GM12878 (cell line): ENCODE measurements at regions not wholly inside any gene's neighbourhood (a gene's known extent, or its start where the extent isn't known, plus 50 kb on each side); places are given as distances from the start of the nearest gene placed in this dataset.

Source experiments
- ATAC-seq: fragments of 200-7000 bp; cut with Tn5 transposase; 3 replicates; pipeline ENCODE4 v1.9.1; 2020; ENCODE audit warnings: mild to moderate bottlenecking, moderate library complexity
- BruUV-seq: library from RNA; stranded (reverse); fragments of 400-500 nt; replicated peaks from 2 replicates; lab custom pipeline; 2021; lab: Mats Ljungman, UMichigan
- CTCF ChIA-PET: fragments of 300-600 bp; sonication (Branson Sonifier 250); formaldehyde crosslinking; extraction: SDS; loops from one replicate; lab custom pipeline; 2021; ENCODE audit warnings: inconsistent platforms; lab: Yijun Ruan, JAX
- POLR2A ChIA-PET: fragments of 350-600 bp; formaldehyde crosslinking; extraction: SDS; loops from one replicate; lab custom pipeline; 2021; ENCODE audit warnings: inconsistent platforms; lab: Charles Lee
- RAD21 ChIA-PET: fragments of 300-600 bp; sonication (Branson Sonifier 250); formaldehyde crosslinking; loops from one replicate; lab custom pipeline; 2023; ENCODE audit warnings: antibody characterized with exemption; ENCODE audit not compliant: unreplicated experiment; lab: Charles Lee
- SMC1A ChIA-PET: fragments of 300-600 bp; sonication (Branson Sonifier 250); formaldehyde crosslinking; loops from one replicate; lab custom pipeline; 2023; ENCODE audit not compliant: unreplicated experiment, uncharacterized antibody; lab: Charles Lee
- DNase-seq: peaks from one replicate; pipeline ENCODE4 v3.0.0-alpha.2; 2011; ENCODE audit warnings: low read depth, low spot score
- FAIRE-seq: peaks from 3 replicates; lab custom pipeline; 2011; peaks lifted over from hg19 to GRCh38; lab: Jason Lieb, UNC
- H2AFZ ChIP-seq: 2 replicates; pipeline ENCODE4 v1.6.0; 2011; ENCODE audit warnings: low read depth, low read length, control low read depth; ENCODE audit not compliant: control insufficient read depth
- H3K27ac ChIP-seq: 2 replicates; pipeline ENCODE4 v1.5.1; 2011; ENCODE audit warnings: control low read depth; ENCODE audit not compliant: control insufficient read depth, insufficient read depth
- H3K27me3 ChIP-seq, 2 experiments: replicated peaks in 1 of 2; 2 replicates each; pipeline versions ENCODE4 v1.6.0 to v1.6.1; 2011; ENCODE audit warnings: low read length in 1 of 2; ENCODE audit not compliant: control insufficient read depth in 2 of 2, insufficient read depth in 2 of 2
- H3K36me3 ChIP-seq, 2 experiments: 2 replicates each; pipeline ENCODE4 v1.5.1; 2011; ENCODE audit warnings: low read length in 1 of 2; ENCODE audit not compliant: control insufficient read depth in 2 of 2, insufficient read depth in 2 of 2
- H3K4me1 ChIP-seq: 2 replicates; pipeline ENCODE4 v1.6.1; 2011; ENCODE audit warnings: mild to moderate bottlenecking, low read length, moderate library complexity, mixed read lengths; ENCODE audit not compliant: control insufficient read depth, insufficient read depth
- H3K4me2 ChIP-seq: 2 replicates; pipeline ENCODE4 v1.6.0; 2011; ENCODE audit warnings: control low read depth; ENCODE audit not compliant: control insufficient read depth, insufficient read depth
- H3K4me3 ChIP-seq: fragments of 200-600 bp; sonication (generic); 2 replicates; pipeline ENCODE4 v1.5.1; 2016
- H3K79me2 ChIP-seq: 2 replicates; pipeline ENCODE4 v1.6.0; 2011; ENCODE audit warnings: low read length; ENCODE audit not compliant: control insufficient read depth, insufficient read depth
- H3K9ac ChIP-seq: 2 replicates; pipeline ENCODE4 v1.8.0; 2011; ENCODE audit warnings: low read length, control low read depth, mixed read lengths; ENCODE audit not compliant: control insufficient read depth, insufficient read depth
- H3K9me3 ChIP-seq: replicated peaks from 3 replicates; pipeline ENCODE4 v1.5.1; 2011; ENCODE audit warnings: mild to moderate bottlenecking, low read length; ENCODE audit not compliant: control insufficient read depth, insufficient read depth
- H4K20me1 ChIP-seq: 2 replicates; pipeline ENCODE4 v1.6.0; 2011; ENCODE audit not compliant: control insufficient read depth, insufficient read depth
- HDGF ChIP-seq: fragments of 450-650 bp; IDR thresholded peaks from 2 replicates; pipeline ENCODE4 v1.6.1; 2016; ENCODE audit warnings: antibody characterized with exemption
- IKZF2 ChIP-seq, 2 experiments: fragments of 450-650 bp; IDR thresholded peaks; 2 replicates each; pipeline ENCODE4 v1.6.1; 2017; ENCODE audit warnings: mild to moderate bottlenecking in 2 of 2, moderate library complexity in 2 of 2
- POLR2A ChIP-seq: IDR thresholded peaks from 2 replicates; pipeline ENCODE4 v1.6.1; 2011; ENCODE audit warnings: low read depth, mild to moderate bottlenecking, low read length
- POU2F2 ChIP-seq: IDR thresholded peaks from 3 replicates; pipeline ENCODE4 v1.6.1; 2011; ENCODE audit warnings: low read depth, mild to moderate bottlenecking, low read length, borderline replicate concordance
- SMC3 ChIP-seq: IDR thresholded peaks from 2 replicates; pipeline ENCODE4 v1.6.1; 2011; ENCODE audit warnings: low read length, improper control_type of control experiment, borderline replicate concordance
- SREBF2 ChIP-seq: IDR thresholded peaks from 2 replicates; pipeline ENCODE4 v1.6.1; 2012; ENCODE audit warnings: mild to moderate bottlenecking, low read length
- WGBS: methylation state at CpG from one replicate; pipeline ENCODE4 v1.1.6; 2016; ENCODE audit warnings: low lambda C conversion rate; ENCODE audit not compliant: insufficient replicate concordance, insufficient coverage; ENCODE audit errors: missing lambda C conversion rate; 5-methylcytosine and 5-hydroxymethylcytosine counted together
- in situ Hi-C: fragments of 300-500 bp; cut with MboI; formaldehyde crosslinking; loops from 9 replicates; pipeline ENCODE4 v1.14.3; 2018; ENCODE audit warnings: mixed read lengths
- intact Hi-C: fragments of 100-400 bp; cut with micrococcal nuclease; formaldehyde crosslinking; loops from one replicate; pipeline ENCODE4 v1.14.2; 2022; ENCODE audit not compliant: unreplicated experiment
- TF ChIP-seq, protein P1 (sequence below): fragments of 450-650 bp; IDR thresholded peaks from 2 replicates; pipeline ENCODE4 v1.6.1; 2017; ENCODE audit warnings: mild to moderate bottlenecking, moderate library complexity

DNA sequence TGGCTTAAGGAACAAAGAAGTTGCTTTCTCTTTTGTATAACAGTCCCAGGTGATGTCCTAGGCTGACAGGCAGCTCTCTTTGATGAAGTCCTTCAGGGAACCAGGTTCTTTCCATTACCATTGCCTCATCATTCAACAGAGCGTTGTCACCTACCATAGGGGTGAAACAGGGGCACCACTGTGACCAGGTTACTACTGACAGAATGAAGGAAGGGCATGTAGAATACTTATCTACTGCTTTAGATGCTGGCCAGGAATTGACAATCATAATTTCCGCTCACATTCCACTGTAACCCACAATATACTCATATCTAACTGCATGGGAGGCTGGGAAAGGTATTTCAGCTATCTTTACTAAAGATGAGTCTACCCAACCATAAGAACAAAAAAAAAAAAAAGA is 148.0 kb upstream of the FNDC3A start:
- whole genome bisulfite sequencing, result 26% methylated on average over 2 of the region's 2 CpGs
- no peak overlapping the region for H3K4me3 ChIP-seq
- BruUV-seq, result no TSS peak
- ChIA-PET SMC1A (interaction anchor here (1.2 kb wide), 1 partner anchor 16 kb away, joined by 3 read pairs; no protein-coding TSS in a partner anchor), POLR2A (interaction anchor here (0.7 kb wide), 1 partner anchor 739 kb away, joined by 4 read pairs; no protein-coding TSS in a partner anchor), RAD21 (no interaction called here), CTCF (interaction anchor here (1.3 kb wide), 1 partner anchor 11 kb away, joined by 4 read pairs; no protein-coding TSS in a partner anchor)
- in situ Hi-C loops (no loop called here), intact Hi-C loops (no loop called here)
- peaks cover 7% of the 10 kb centered on the region; the same call in 1 of the 2 replicates for H3K4me1 ChIP-seq
- no peak overlapping the region for H3K9ac ChIP-seq
- H3K9me3 ChIP-seq, result peaks cover 15% of the 10 kb centered on the region; the same call in 2 of the 3 replicates
- DNase-seq, result no peak
- FAIRE-seq, result no peak
- no peak for ATAC-seq
- no peak for TF ChIP-seq POLR2A
- no peaks in the 10 kb centered on the region for H3K36me3 ChIP-seq
- no peak overlapping the region for H3K4me2 ChIP-seq
- no peaks in the 10 kb centered on the region; a peak in 1 of 4 replicates for H3K27me3 ChIP-seq
- no peak overlapping the region for H2AFZ ChIP-seq
- no peaks in the 10 kb centered on the region for H4K20me1 ChIP-seq
- H3K79me2 ChIP-seq, result no peaks in the 10 kb centered on the region
- H3K27ac ChIP-seq, result no peak overlapping the region

DNA sequence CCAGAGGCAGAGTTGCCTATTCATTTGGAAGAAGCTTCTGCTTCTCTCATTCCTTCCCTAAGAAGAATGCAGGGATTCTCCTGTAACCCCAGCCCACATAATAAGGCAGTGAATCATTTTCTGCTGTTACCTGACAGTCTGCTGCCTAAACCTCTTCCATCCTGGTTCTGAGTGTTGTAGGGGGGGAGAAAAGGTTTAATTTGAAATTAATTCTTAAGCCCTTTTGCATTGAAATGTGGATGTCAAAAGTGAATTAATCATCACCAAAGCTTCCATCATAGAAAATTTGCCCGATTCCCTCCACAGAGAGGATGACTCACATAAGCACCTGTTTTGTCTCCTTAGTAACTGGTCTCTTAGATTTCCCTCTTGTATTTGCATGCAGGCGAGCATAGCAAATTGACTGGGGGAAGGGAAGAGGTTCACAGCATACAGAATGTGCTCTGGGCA is 146.7 kb upstream of the FNDC3A start:
- ChIA-PET CTCF (interaction anchor here (1.3 kb wide), 1 partner anchor 12 kb away, joined by 4 read pairs; no protein-coding TSS in a partner anchor), POLR2A (interaction anchor here (0.5 kb wide), 1 partner anchor 59 kb away, joined by 10 read pairs; no protein-coding TSS in a partner anchor), SMC1A (interaction anchor here (1.2 kb wide), 1 partner anchor 14 kb away, joined by 3 read pairs; no protein-coding TSS in a partner anchor), RAD21 (no interaction called here)
- no peak overlapping the region for H2AFZ ChIP-seq
- H3K27ac ChIP-seq, result no peak overlapping the region
- no peak overlapping the region for H3K9ac ChIP-seq
- FAIRE-seq (no peak), DNase-seq (no peak), ATAC-seq (no peak; the same call in 2 of the 3 replicates)
- H3K4me2 ChIP-seq, result no peak overlapping the region
- no peaks in the 10 kb centered on the region; a peak in 1 of 4 replicates for H3K27me3 ChIP-seq
- TF ChIP-seq, protein P1, sequence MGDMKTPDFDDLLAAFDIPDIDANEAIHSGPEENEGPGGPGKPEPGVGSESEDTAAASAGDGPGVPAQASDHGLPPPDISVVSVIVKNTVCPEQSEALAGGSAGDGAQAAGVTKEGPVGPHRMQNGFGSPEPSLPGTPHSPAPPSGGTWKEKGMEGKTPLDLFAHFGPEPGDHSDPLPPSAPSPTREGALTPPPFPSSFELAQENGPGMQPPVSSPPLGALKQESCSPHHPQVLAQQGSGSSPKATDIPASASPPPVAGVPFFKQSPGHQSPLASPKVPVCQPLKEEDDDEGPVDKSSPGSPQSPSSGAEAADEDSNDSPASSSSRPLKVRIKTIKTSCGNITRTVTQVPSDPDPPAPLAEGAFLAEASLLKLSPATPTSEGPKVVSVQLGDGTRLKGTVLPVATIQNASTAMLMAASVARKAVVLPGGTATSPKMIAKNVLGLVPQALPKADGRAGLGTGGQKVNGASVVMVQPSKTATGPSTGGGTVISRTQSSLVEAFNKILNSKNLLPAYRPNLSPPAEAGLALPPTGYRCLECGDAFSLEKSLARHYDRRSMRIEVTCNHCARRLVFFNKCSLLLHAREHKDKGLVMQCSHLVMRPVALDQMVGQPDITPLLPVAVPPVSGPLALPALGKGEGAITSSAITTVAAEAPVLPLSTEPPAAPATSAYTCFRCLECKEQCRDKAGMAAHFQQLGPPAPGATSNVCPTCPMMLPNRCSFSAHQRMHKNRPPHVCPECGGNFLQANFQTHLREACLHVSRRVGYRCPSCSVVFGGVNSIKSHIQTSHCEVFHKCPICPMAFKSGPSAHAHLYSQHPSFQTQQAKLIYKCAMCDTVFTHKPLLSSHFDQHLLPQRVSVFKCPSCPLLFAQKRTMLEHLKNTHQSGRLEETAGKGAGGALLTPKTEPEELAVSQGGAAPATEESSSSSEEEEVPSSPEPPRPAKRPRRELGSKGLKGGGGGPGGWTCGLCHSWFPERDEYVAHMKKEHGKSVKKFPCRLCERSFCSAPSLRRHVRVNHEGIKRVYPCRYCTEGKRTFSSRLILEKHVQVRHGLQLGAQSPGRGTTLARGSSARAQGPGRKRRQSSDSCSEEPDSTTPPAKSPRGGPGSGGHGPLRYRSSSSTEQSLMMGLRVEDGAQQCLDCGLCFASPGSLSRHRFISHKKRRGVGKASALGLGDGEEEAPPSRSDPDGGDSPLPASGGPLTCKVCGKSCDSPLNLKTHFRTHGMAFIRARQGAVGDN, result no peak
- TF ChIP-seq HDGF (no peak), SREBF2 (no peak), SMC3 (no peak), IKZF2 (IDR thresholded peaks at IDR 0.05) (no peak), POU2F2 (0 out of 3 replicates have a peak, but pooled peaks have one; percentile 57)
- BruUV-seq, result no TSS peak
- WGBS, result 0% methylated on average over 2 of the region's 2 CpGs
- intact Hi-C loops (no loop called here), in situ Hi-C loops (no loop called here)
- no peaks in the 10 kb centered on the region for H3K36me3 ChIP-seq
- H3K4me3 ChIP-seq, result no peak overlapping the region
- H3K79me2 ChIP-seq, result no peaks in the 10 kb centered on the region
- peaks cover 15% of the 10 kb centered on the region; the same call in 2 of the 3 replicates for H3K9me3 ChIP-seq
- peaks cover 7% of the 10 kb centered on the region; the same call in 1 of the 2 replicates for H3K4me1 ChIP-seq
- H4K20me1 ChIP-seq, result no peaks in the 10 kb centered on the region
